ENCODE measurements at regions not wholly inside any gene's neighbourhood (a gene's known extent, or its start where the extent isn't known, plus 50 kb on each side); places are given as distances from the start of the nearest gene placed in this dataset.

- TF ChIP-seq POLR2A (IDR thresholded peaks at IDR 0.05) (no peak), CTCF (IDR thresholded peaks at IDR 0.05) (no peak)
These were observed 142.5 kb downstream of the C1orf94 start for GRCh38 chr1:34319218-34319617.

All from lower leg skin (tissue), 3 donors.